AG04450 (cell line): ENCODE measurements at regions not wholly inside any gene's neighbourhood (a gene's known extent, or its start where the extent isn't known, plus 50 kb on each side); places are given as distances from the start of the nearest gene placed in this dataset.

ENCODE experiments used
- CTCF ChIA-PET: fragments of 300-600, 350-600 bp; formaldehyde crosslinking; extraction: SDS; loops from one replicate; lab custom pipeline; 2022; ENCODE audit warnings: antibody characterized with exemption, inconsistent platforms; lab: Charles Lee
- POLR2A ChIA-PET: fragments of 350-600 bp; formaldehyde crosslinking; extraction: SDS; loops from one replicate; lab custom pipeline; 2021; ENCODE audit warnings: antibody characterized with exemption, inconsistent platforms; lab: Yijun Ruan, JAX
- DNase-seq: peaks from one replicate; pipeline ENCODE4 v3.0.0-alpha.2; 2011; ENCODE audit warnings: low read depth, low spot score
- H3K27ac ChIP-seq: one replicate; pipeline ENCODE4 v1.5.1; 2012; ENCODE audit warnings: low read depth, low read length, control low read depth
- H3K27me3 ChIP-seq: one replicate; pipeline ENCODE4 v1.6.0; 2012; ENCODE audit warnings: low read length; ENCODE audit not compliant: control insufficient read depth, insufficient read depth
- H3K4me3 ChIP-seq: 2 replicates; pipeline ENCODE4 v1.5.1; 2011; ENCODE audit warnings: mild to moderate bottlenecking, low read depth, low read length, control low read depth
- H3K9me3 ChIP-seq: 2 replicates; pipeline ENCODE4 v1.5.1; 2012; ENCODE audit warnings: low read length; ENCODE audit not compliant: control insufficient read depth, insufficient read depth
- CTCF ChIP-seq: IDR thresholded peaks from 2 replicates; pipeline ENCODE4 v1.5.1; 2011; ENCODE audit warnings: low read depth, low read length, control low read depth, inconsistent platforms

GRCh38 chr16:60064026-60064425, 1329.9 kb upstream of the GOT2 start:
- CTCF ChIA-PET = no interaction called here
- Histone ChIP-seq H3K27ac (no peak overlapping the region), H3K4me3 (no peak overlapping the region), H3K9me3 (no peaks in the 10 kb centered on the region), H3K27me3 (no peaks in the 10 kb centered on the region)
- no peak for TF ChIP-seq CTCF
- no peak for DNase-seq
- POLR2A ChIA-PET = no interaction called here

GRCh38 chr16:60061396-60061795, 1327.3 kb upstream of the GOT2 start:
- ChIA-PET CTCF (no interaction called here), POLR2A (no interaction called here)
- no peak for DNase-seq
- H3K27me3 ChIP-seq = no peaks in the 10 kb centered on the region
- no peaks in the 10 kb centered on the region for H3K9me3 ChIP-seq
- TF ChIP-seq CTCF = no peak
- H3K27ac ChIP-seq = no peak overlapping the region
- no peak overlapping the region for H3K4me3 ChIP-seq

DNA sequence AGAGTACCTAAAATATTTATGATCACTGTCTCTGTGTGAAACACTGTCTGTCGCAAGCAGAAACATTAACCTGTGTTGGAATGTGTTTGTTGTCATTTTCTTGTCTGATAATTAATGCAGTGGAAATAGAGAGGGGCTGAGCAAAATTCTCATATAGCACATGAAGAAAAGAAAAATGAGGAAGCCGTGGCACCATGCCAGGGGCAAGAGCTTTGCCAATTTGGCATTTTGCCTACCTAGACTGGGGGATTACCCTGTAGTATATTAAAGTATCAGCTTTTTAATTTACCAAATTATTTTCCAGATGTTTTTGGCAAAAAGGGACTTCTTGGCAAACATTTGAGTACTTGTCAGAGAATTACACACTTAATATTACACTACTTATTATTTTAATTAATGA, 1326.6 kb upstream of the GOT2 start:
- CTCF ChIA-PET = no interaction called here
- POLR2A ChIA-PET = no interaction called here
- TF ChIP-seq CTCF = no peak
- H3K9me3 ChIP-seq = no peaks in the 10 kb centered on the region
- DNase-seq = no peak
- H3K27me3 ChIP-seq = no peaks in the 10 kb centered on the region
- no peak overlapping the region for H3K27ac ChIP-seq
- no peak overlapping the region for H3K4me3 ChIP-seq

- CTCF ChIA-PET = no interaction called here
- Histone ChIP-seq H3K4me3 (no peak overlapping the region), H3K9me3 (no peaks in the 10 kb centered on the region), H3K27me3 (no peaks in the 10 kb centered on the region), H3K27ac (no peak overlapping the region)
- no peak for DNase-seq
- TF ChIP-seq CTCF = no peak
- POLR2A ChIA-PET = no interaction called here
Measured at GRCh38 chr16:60059141-60059540, 1325.0 kb upstream of the GOT2 start.

DNA sequence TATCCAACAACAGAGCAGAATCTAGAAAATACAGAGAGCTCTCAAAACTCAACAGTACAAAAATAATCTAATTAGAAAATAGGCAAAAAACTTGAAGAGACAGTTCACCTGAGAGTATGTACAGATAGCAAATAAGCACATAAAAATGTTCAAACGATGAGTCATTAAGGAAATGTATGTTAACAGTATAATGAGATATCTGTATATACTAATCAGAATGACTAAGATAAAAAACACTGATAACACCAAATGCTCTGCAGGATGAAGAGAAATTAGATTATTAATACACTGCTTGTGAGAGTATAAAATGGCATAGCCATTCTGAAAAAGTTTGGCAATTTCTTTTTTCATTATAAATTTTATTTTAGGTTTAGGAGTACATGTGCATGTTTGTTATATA, 1307.6 kb upstream of the GOT2 start:
- ChIA-PET POLR2A (no interaction called here), CTCF (no interaction called here)
- H3K9me3 ChIP-seq = no peaks in the 10 kb centered on the region
- no peak for TF ChIP-seq CTCF
- no peak for DNase-seq
- H3K27ac ChIP-seq = no peak overlapping the region
- no peak overlapping the region for H3K4me3 ChIP-seq
- H3K27me3 ChIP-seq = no peaks in the 10 kb centered on the region
